H1 (cell line): ENCODE measurements at regions not wholly inside any gene's neighbourhood (a gene's known extent, or its start where the extent isn't known, plus 50 kb on each side); places are given as distances from the start of the nearest gene placed in this dataset.

Experiments used
- ATF3 ChIP-seq: IDR thresholded peaks from 2 replicates; pipeline ENCODE4 v1.6.1; 2011; ENCODE audit warnings: low read depth, mild to moderate bottlenecking, low read length; ENCODE audit not compliant: insufficient read depth
- CTCF ChIP-seq, 3 experiments: IDR thresholded peaks; 1 replicate in 2 of 3; 2 replicates in 1 of 3; pipeline versions ENCODE4 v1.5.1 to v1.6.1; 2011; ENCODE audit warnings: low read length in 3 of 3, mild to moderate bottlenecking in 3 of 3, inconsistent platforms in 2 of 3, low read depth in 1 of 3, moderate library complexity in 1 of 3; ENCODE audit not compliant: insufficient read depth in 1 of 3; ENCODE audit errors: control extremely low read depth in 1 of 3
- MAFK ChIP-seq: IDR thresholded peaks from 2 replicates; pipeline ENCODE4 v1.6.1; 2012; ENCODE audit warnings: low read depth, mild to moderate bottlenecking, improper control_type of control experiment, low read length
- POLR2A ChIP-seq, 2 experiments: IDR thresholded peaks; 1 replicate in 1 of 2; 2 replicates in 1 of 2; pipeline ENCODE4 v1.6.1; 2011; ENCODE audit warnings: low read depth in 2 of 2, low read length in 2 of 2, mild to moderate bottlenecking in 2 of 2; ENCODE audit errors: control extremely low read depth in 1 of 2
- RNF2 ChIP-seq: fragments of 200-900, 300-1000 bp; sonication (generic); IDR thresholded peaks from 2 replicates; pipeline ENCODE4 v1.7.1; 2016; ENCODE audit warnings: borderline replicate concordance, low read depth, mild to moderate bottlenecking, antibody characterized with exemption, low read length; ENCODE audit not compliant: poor library complexity, severe bottlenecking; ENCODE audit errors: missing control alignments
- TEAD4 ChIP-seq: IDR thresholded peaks from 2 replicates; pipeline ENCODE4 v1.6.1; 2012; ENCODE audit warnings: low read depth, low read length, inconsistent platforms, mixed read lengths
- TF ChIP-seq, protein P1 (sequence below): IDR thresholded peaks from 2 replicates; pipeline ENCODE4 v1.6.1; 2011; ENCODE audit warnings: low read length, improper control_type of control experiment

DNA sequence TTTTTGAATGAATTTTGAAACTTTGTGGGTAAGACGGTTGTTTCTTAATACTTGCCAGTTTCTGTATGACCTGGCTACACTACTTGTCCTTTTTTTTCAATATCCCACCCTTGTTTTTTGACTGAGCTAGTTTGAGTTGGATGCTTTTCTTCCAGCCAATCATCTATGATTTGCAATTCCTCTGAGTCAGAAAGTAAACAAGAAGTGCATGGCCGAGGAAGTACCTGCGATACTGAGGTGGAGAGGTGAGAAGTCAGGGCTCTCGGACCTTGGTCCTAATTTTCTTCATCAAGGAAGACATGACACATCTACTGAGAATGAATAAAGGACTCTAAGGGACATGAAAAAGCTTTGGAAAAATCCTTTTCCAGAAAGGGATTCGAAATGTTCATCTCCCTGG lies 185.7 kb downstream of the LINC00237 start:
- TF ChIP-seq ATF3 (no peak), TEAD4 (no peak), POLR2A (IDR thresholded peaks at IDR 0.05; ENCODE audit: control extremely low read depth in 1 of 2, low read depth in 2 of 2, low read length in 2 of 2) (no peak), MAFK (no peak), RNF2 (no peak), CTCF (IDR thresholded peaks at IDR 0.05; ENCODE audit: control extremely low read depth in 1 of 3, insufficient read depth in 1 of 3, low read depth in 1 of 3, low read length in 3 of 3) (no peak)
- TF ChIP-seq, protein P1, sequence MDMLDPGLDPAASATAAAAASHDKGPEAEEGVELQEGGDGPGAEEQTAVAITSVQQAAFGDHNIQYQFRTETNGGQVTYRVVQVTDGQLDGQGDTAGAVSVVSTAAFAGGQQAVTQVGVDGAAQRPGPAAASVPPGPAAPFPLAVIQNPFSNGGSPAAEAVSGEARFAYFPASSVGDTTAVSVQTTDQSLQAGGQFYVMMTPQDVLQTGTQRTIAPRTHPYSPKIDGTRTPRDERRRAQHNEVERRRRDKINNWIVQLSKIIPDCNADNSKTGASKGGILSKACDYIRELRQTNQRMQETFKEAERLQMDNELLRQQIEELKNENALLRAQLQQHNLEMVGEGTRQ: no peak
